Small intestine (tissue), 7 donors: ENCODE measurements at regions not wholly inside any gene's neighbourhood (a gene's known extent, or its start where the extent isn't known, plus 50 kb on each side); places are given as distances from the start of the nearest gene placed in this dataset.

Source experiments
- DNase-seq, 2 donors: peaks; one replicate each; pipeline versions ENCODE4 v3.0.0 to v3.0.0-alpha.2; 2013
- FAIRE-seq: peaks from 2 replicates; lab custom pipeline; 2012; peaks lifted over from hg19 to GRCh38; lab: Jason Lieb, UNC
- H3K27ac ChIP-seq, 3 donors: one replicate each; pipeline ENCODE4 v1.5.1; 2013; ENCODE audit warnings: low read length in 2 of 3, mild to moderate bottlenecking in 2 of 3, control low read depth in 1 of 3, inconsistent platforms in 1 of 3, low read depth in 1 of 3, moderate library complexity in 1 of 3
- H3K27me3 ChIP-seq, 3 donors: one replicate each; pipeline ENCODE4 v1.6.1; 2013; ENCODE audit warnings: low read length in 3 of 3, inconsistent platforms in 1 of 3; ENCODE audit not compliant: control insufficient read depth in 3 of 3, insufficient read depth in 3 of 3
- H3K36me3 ChIP-seq, 3 donors: one replicate each; pipeline ENCODE4 v1.6.1; 2013; ENCODE audit warnings: low read length in 3 of 3, inconsistent platforms in 1 of 3, low read depth in 1 of 3, mild to moderate bottlenecking in 1 of 3, moderate library complexity in 1 of 3; ENCODE audit not compliant: control insufficient read depth in 3 of 3, insufficient read depth in 2 of 3
- H3K4me1 ChIP-seq, 3 donors: one replicate each; pipeline ENCODE4 v1.6.1; 2013; ENCODE audit warnings: low read length in 2 of 3, inconsistent platforms in 1 of 3, low read depth in 1 of 3, mild to moderate bottlenecking in 1 of 3, moderate library complexity in 1 of 3; ENCODE audit not compliant: control insufficient read depth in 3 of 3, insufficient read depth in 2 of 3
- H3K4me3 ChIP-seq, 3 donors: one replicate each; pipeline ENCODE4 v1.5.1; 2013; ENCODE audit warnings: low read length in 3 of 3, control low read depth in 1 of 3, inconsistent platforms in 1 of 3, low read depth in 1 of 3, mild to moderate bottlenecking in 1 of 3, moderate library complexity in 1 of 3
- H3K9me3 ChIP-seq, 2 donors: one replicate each; pipeline ENCODE4 v1.6.1; 2013; ENCODE audit warnings: low read depth in 1 of 2, low read length in 1 of 2; ENCODE audit not compliant: control insufficient read depth in 2 of 2, insufficient read depth in 1 of 2
- WGBS, 3 donors: extraction: QIAGEN DNeasy Blood & Tissue Kit; methylation state at CpG; one replicate each; pipeline ENCODE4 v1.1.7; 2013; 5-methylcytosine and 5-hydroxymethylcytosine counted together
- donor health status: healthy with polysubstance abuse.
- donor health status: control.
- donor health status: control.
- donor health status: Bipolar disorder and iron deficiency.
- donor health status: healthy.

- no peak for DNase-seq
- 48 to 58% (median 55%) methylated on average over 3 of the region's 3 CpGs for WGBS, 3 donors
- no peaks in the 10 kb centered on the region for H3K9me3 ChIP-seq
- no peak for FAIRE-seq
- no peak overlapping the region for H3K27ac ChIP-seq
- H3K36me3 ChIP-seq, result no peaks in the 10 kb centered on the region
- no peak overlapping the region for H3K4me3 ChIP-seq
- no peaks in the 10 kb centered on the region for H3K4me1 ChIP-seq
- H3K27me3 ChIP-seq, result no peaks in the 10 kb centered on the region
These were observed 435.6 kb downstream of the FOXO1 start for GRCh38 chr13:40230833-40231266.

DNA sequence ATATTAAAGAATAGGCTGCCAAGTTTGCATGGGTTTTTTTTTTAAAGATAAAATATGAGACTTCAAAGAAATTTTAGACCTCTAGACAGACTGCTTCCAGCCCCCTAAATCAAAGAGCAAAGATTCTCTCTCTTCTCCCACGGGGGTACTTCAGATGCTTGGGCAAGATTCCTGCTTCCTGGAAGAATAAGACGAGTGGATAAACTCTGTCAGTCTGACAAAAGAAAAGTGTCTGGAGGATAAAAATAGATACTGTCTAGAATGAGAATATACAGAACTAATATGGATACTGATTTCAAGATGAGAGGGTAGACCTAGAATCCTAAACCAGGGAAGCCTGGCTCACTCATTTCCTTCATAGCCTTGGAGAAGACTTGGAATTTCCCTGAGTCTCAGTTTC lies 435.1 kb downstream of the FOXO1 start:
- FAIRE-seq, result no peak

GRCh38 chr13:40231751-40232150 lies 434.7 kb downstream of the FOXO1 start:
- WGBS, 3 donors, result 77 to 86% (median 80%) methylated on average over 3 of the region's 3 CpGs
- no peak overlapping the region for H3K27ac ChIP-seq
- no peak for FAIRE-seq

More for the DNA sequence above, 435.1 kb downstream of the FOXO1 start:
- H3K36me3 ChIP-seq, result no peaks in the 10 kb centered on the region
- DNase-seq, result no peak
- H3K4me3 ChIP-seq, result no peak overlapping the region
- H3K27ac ChIP-seq, result no peak overlapping the region
- no peaks in the 10 kb centered on the region for H3K4me1 ChIP-seq
- WGBS, 3 donors, result 47 to 53% (median 52%) methylated on average over 2 of the region's 2 CpGs
- no peaks in the 10 kb centered on the region for H3K9me3 ChIP-seq
- no peaks in the 10 kb centered on the region for H3K27me3 ChIP-seq

GRCh38 chr13:40232311-40233040 lies 434.0 kb downstream of the FOXO1 start:
- Histone ChIP-seq H3K4me3 (no peak overlapping the region), H3K9me3 (no peaks in the 10 kb centered on the region), H3K4me1 (no peaks in the 10 kb centered on the region), H3K36me3 (no peaks in the 10 kb centered on the region), H3K27me3 (no peaks in the 10 kb centered on the region), H3K27ac (no peak overlapping the region)
- no peak for FAIRE-seq
- no peak for DNase-seq
- WGBS, 3 donors, result 85 to 89% (median 88%) methylated on average over 3 of the region's 3 CpGs

More at GRCh38 chr13:40231751-40232150, 434.7 kb downstream of the FOXO1 start:
- Histone ChIP-seq H3K4me1 (no peaks in the 10 kb centered on the region), H3K4me3 (no peak overlapping the region), H3K36me3 (no peaks in the 10 kb centered on the region), H3K27me3 (no peaks in the 10 kb centered on the region), H3K9me3 (no peaks in the 10 kb centered on the region)
- no peak for DNase-seq

GRCh38 chr13:40233731-40234195 lies 432.7 kb downstream of the FOXO1 start:
- FAIRE-seq (no peak), DNase-seq (no peak)
- Histone ChIP-seq H3K27me3 (no peaks in the 10 kb centered on the region), H3K9me3 (peaks cover 0 to 6% of the 10 kb centered on the region in 2 donors), H3K27ac (no peak overlapping the region), H3K36me3 (no peaks in the 10 kb centered on the region), H3K4me3 (no peak overlapping the region), H3K4me1 (no peaks in the 10 kb centered on the region)
- WGBS, 3 donors, result 88 to 93% (median 88%) methylated on average over 8 of the region's 8 CpGs

GRCh38 chr13:40235160-40235796 lies 431.2 kb downstream of the FOXO1 start:
- Histone ChIP-seq H3K36me3 (no peaks in the 10 kb centered on the region), H3K27ac (no peak overlapping the region), H3K4me1 (no peaks in the 10 kb centered on the region), H3K4me3 (no peak overlapping the region), H3K9me3 (peaks cover 0 to 6% of the 10 kb centered on the region in 2 donors), H3K27me3 (no peaks in the 10 kb centered on the region)
- DNase-seq (no peak), FAIRE-seq (no peak)
- 79 to 85% (median 82%) methylated on average over 6 of the region's 6 CpGs for WGBS, 3 donors

DNA sequence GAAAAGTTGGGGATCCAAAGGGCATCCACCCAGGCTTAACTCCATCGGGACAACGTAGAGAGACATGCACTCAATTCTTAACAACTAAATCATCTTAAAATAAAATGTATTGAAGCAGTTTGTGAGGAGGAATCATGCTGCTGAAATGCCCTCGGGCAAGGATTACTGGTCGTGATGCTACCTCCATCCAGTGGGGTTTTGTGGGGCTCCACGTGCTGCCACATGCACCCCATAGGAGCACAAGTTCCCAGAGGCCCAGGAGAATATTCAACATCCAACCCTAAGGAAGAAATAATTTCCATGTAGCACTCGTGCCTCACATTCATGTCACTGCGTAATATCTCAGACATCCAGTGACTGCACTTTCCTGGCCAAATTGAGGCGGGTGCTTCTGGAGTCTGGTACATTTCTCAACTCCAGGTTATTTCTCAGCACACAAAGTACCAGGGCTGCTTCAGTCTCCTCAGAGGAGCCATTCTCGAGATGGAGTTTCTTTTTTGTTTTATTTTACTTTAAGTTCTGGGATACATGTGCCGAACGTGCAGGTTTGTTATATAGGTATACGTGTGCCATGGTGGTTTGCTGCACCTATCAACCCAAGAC lies 429.8 kb downstream of the FOXO1 start:
- no peak for FAIRE-seq
- H3K27ac ChIP-seq, result peak overlapping the region in 1 of 3 donors; percentile 56
- H3K9me3 ChIP-seq, result peaks cover 0 to 6% of the 10 kb centered on the region in 2 donors
- H3K27me3 ChIP-seq, result no peaks in the 10 kb centered on the region
- H3K36me3 ChIP-seq, result no peaks in the 10 kb centered on the region
- 77 to 82% (median 79%) methylated on average over 11 to 12 of the region's 12 CpGs for WGBS, 3 donors
- H3K4me3 ChIP-seq, result no peak overlapping the region
- no peaks in the 10 kb centered on the region for H3K4me1 ChIP-seq
- DNase-seq, result no peak

GRCh38 chr13:40238761-40239160 lies 427.7 kb downstream of the FOXO1 start:
- H3K4me3 ChIP-seq, result no peak overlapping the region
- 76 to 91% (median 89%) methylated on average over 3 of the region's 3 CpGs for WGBS, 3 donors
- H3K27me3 ChIP-seq, result no peaks in the 10 kb centered on the region
- no peaks in the 10 kb centered on the region for H3K4me1 ChIP-seq
- FAIRE-seq (no peak), DNase-seq (no peak)
- peaks cover 0 to 6% of the 10 kb centered on the region in 2 donors for H3K9me3 ChIP-seq
- H3K27ac ChIP-seq, result no peak overlapping the region
- no peaks in the 10 kb centered on the region for H3K36me3 ChIP-seq
